ENCODE measurements at regions not wholly inside any gene's neighbourhood (a gene's known extent, or its start where the extent isn't known, plus 50 kb on each side); places are given as distances from the start of the nearest gene placed in this dataset.

- TF ChIP-seq CTCF (IDR thresholded peaks at IDR 0.05) (no peak), POLR2A (IDR thresholded peaks at IDR 0.05) (no peak)
Measured at GRCh38 chr2:129275706-129276105, 703.8 kb upstream of the RAB6C start.

All from lower leg skin (tissue), 3 donors.